Adrenal gland (tissue), 9 donors: ENCODE measurements at regions not wholly inside any gene's neighbourhood (a gene's known extent, or its start where the extent isn't known, plus 50 kb on each side); places are given as distances from the start of the nearest gene placed in this dataset.
A peak's percentile ranks its signal among the peaks of the same experiment; 100 is the strongest.

Source experiments
- DNase-seq, 7 donors: peaks; one replicate each; pipeline ENCODE4 v3.0.0-alpha.2; 2019 to 2020
- H3K27ac ChIP-seq, 5 donors: fragments of 200-600 bp; sonication (generic) in 4 of 5; 1 replicate in 3 of 5; 2 replicates in 2 of 5; pipeline versions ENCODE4 v1.5.1 to v1.8.0; 2016 to 2020; ENCODE audit warnings: mild to moderate bottlenecking in 1 of 5
- H3K27me3 ChIP-seq: fragments of 200-600 bp; 2 replicates; pipeline ENCODE4 v1.8.0; 2021
- H3K36me3 ChIP-seq, 2 donors: fragments of 200-600 bp; replicated peaks in 1 of 2; 1 replicate in 1 of 2; 2 replicates in 1 of 2; pipeline versions ENCODE4 v1.5.1 to v1.8.0; 2018 to 2022
- H3K4me1 ChIP-seq, 2 donors: fragments of 200-600 bp; replicated peaks in 1 of 2; 1 replicate in 1 of 2; 2 replicates in 1 of 2; pipeline versions ENCODE4 v1.5.1 to v1.8.0; 2018 to 2021
- H3K4me3 ChIP-seq, 4 donors: fragments of 200-600 bp; sonication (generic) in 3 of 4; one replicate each; pipeline ENCODE4 v1.5.1; 2016 to 2018
- H3K9me3 ChIP-seq, 3 donors: fragments of 200-600 bp; sonication (generic) in 1 of 3; replicated peaks in 1 of 3; 1 replicate in 2 of 3; 2 replicates in 1 of 3; pipeline versions ENCODE4 v1.5.1 to v1.8.0; 2016 to 2021
- POLR2A ChIP-seq, 2 donors: fragments of 450-650 bp; IDR thresholded peaks; one replicate each; pipeline ENCODE4 v1.6.1; 2017; ENCODE audit warnings: antibody characterized with exemption in 2 of 2, mild to moderate bottlenecking in 2 of 2, moderate library complexity in 1 of 2
- WGBS, 4 donors: extraction: QIAGEN DNeasy Blood & Tissue Kit in 2 of 4; methylation state at CpG; one replicate each; pipeline versions ENCODE4 v1.1.5 to v1.1.7; 2013 to 2017; 5-methylcytosine and 5-hydroxymethylcytosine counted together
- intact Hi-C, 2 donors: fragments of 100-400 bp; cut with DNase I; formaldehyde crosslinking; loops; one replicate each; pipeline versions ENCODE4 v1.14.1 to v1.15.0; 2022 to 2023
- TF ChIP-seq, protein P1 (sequence below), 6 experiments: fragments of 450-650 bp in 4 of 6; fragments of 200-600 bp in 2 of 6; sonication (generic) in 1 of 6; IDR thresholded peaks; 1 replicate in 5 of 6; 2 replicates in 1 of 6; pipeline versions ENCODE4 v1.5.1 to v1.8.0; 2016 to 2021; ENCODE audit warnings: antibody characterized with exemption in 6 of 6, mild to moderate bottlenecking in 2 of 6, moderate library complexity in 1 of 6
- donor health status: healthy with polysubstance abuse.
- donor health status: Bipolar disorder and iron deficiency.
- donor health status: DM: yes; HTN: yes; CAD: no.
- donor health status: DM: no; HTN: no; CAD: no.
- donor health status: DM: no; HTN: no; CAD: no.

DNA sequence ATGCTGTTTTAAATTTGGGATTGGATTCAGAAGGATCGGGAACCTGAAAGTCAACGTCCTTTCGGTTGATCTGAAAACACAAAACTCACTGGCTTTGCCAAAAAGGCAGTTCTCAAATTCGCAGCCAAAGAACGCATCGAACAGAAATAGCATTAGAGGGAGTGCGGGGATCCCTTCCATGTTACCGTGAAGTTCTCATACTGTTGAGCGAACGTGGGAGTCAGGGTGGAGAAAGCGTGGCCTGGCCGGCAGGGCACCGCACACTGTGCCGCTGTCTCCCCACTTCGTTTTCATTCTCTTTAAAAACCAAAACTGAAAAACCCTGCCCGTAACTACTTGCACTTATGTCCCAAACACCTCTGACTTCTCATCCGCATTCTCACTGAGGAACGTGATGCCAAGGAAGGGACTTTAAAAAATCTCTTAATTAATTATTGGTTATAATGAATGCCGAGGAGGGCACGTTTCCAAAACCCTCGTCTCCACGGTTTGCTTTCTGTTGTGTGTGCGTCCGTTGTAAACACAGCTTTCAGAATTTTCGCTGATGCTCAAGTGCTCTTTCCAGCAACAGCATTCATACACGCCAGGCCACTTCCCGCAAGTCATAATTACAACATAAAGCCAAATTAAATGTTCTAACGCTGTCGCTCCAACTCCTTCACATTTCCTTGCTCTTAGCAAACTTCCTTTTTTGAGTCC, 60.9 kb upstream of the TWIST2 start:
- WGBS, 4 donors = 81 to 87% (median 84%) methylated on average over 29 of the region's 29 CpGs
- intact Hi-C loops = loop anchor here in 1 of 2 donors (5.0 to 10.0 kb wide), 2 partner anchors 275 to 432 kb away; no protein-coding TSS in a partner anchor

DNA sequence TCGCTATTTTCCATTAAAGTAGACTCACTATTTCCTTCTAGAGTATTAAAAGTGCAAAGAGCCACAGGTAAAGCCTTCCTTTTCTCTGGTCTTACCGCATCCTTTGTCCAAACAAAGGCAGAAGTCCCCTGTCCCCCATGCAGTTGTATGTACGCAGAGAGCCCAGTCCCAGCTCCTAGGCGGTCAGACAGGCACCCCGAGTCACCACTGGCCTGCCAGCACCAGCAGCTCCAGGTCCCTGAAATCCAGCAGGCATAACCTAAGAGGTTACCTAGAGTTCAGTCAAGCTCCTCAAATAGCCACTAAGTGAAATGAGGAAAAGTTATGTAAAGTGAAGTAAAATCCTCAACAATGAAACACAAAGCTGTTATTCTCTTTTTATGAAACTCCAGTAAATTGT, 60.4 kb upstream of the TWIST2 start:
- TF ChIP-seq POLR2A (IDR thresholded peaks at IDR 0.05) = no peak
- TF ChIP-seq, protein P1, sequence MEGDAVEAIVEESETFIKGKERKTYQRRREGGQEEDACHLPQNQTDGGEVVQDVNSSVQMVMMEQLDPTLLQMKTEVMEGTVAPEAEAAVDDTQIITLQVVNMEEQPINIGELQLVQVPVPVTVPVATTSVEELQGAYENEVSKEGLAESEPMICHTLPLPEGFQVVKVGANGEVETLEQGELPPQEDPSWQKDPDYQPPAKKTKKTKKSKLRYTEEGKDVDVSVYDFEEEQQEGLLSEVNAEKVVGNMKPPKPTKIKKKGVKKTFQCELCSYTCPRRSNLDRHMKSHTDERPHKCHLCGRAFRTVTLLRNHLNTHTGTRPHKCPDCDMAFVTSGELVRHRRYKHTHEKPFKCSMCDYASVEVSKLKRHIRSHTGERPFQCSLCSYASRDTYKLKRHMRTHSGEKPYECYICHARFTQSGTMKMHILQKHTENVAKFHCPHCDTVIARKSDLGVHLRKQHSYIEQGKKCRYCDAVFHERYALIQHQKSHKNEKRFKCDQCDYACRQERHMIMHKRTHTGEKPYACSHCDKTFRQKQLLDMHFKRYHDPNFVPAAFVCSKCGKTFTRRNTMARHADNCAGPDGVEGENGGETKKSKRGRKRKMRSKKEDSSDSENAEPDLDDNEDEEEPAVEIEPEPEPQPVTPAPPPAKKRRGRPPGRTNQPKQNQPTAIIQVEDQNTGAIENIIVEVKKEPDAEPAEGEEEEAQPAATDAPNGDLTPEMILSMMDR (IDR thresholded peaks at IDR 0.05) = no peak
- Histone ChIP-seq H3K27ac (no peak overlapping the region), H3K4me3 (no peak overlapping the region), H3K4me1 (no peaks in the 10 kb centered on the region), H3K27me3 (no peaks in the 10 kb centered on the region), H3K9me3 (no peaks in the 10 kb centered on the region), H3K36me3 (no peaks in the 10 kb centered on the region)
- 76 to 89% (median 83%) methylated on average over 5 of the region's 5 CpGs for WGBS, 4 donors
- intact Hi-C loops = loop anchor here in 1 of 2 donors (5.0 to 10.0 kb wide), 2 partner anchors 275 to 433 kb away; no protein-coding TSS in a partner anchor
- DNase-seq = no peak

More for the DNA sequence above, 60.9 kb upstream of the TWIST2 start:
- Histone ChIP-seq H3K4me3 (no peak overlapping the region), H3K36me3 (no peaks in the 10 kb centered on the region), H3K9me3 (no peaks in the 10 kb centered on the region), H3K4me1 (no peaks in the 10 kb centered on the region), H3K27ac (peak overlapping the region in 1 of 5 donors; percentile 16), H3K27me3 (no peaks in the 10 kb centered on the region)
- TF ChIP-seq POLR2A (IDR thresholded peaks at IDR 0.05) = no peak
- TF ChIP-seq, protein P1 (IDR thresholded peaks at IDR 0.05) = no peak
- no peak for DNase-seq

DNA sequence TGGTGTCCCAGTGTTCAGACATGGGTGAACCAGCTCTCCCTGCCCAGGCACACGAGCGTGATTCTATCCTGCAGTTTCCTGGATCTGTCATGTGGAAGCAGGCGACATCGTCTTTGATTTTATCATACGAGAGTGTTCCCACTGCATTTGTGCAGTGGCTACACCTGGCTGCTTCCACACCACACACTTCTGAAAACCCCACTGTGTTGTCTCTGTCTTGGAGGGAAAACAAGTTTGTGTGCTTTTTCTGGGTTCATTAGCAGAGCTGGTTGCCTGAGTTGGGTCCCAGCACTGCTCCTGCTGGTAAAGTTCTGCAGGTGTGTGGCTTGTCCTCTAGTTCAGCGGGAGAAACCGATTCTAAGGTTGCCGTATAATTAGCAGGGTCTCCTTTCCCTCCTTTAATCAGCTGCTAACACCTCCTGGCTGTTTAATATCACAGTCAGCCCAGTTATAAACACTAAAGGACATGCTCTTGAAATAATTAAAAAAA, 58.5 kb upstream of the TWIST2 start:
- Histone ChIP-seq H3K27me3 (no peaks in the 10 kb centered on the region), H3K4me3 (no peak overlapping the region), H3K36me3 (no peaks in the 10 kb centered on the region), H3K4me1 (no peaks in the 10 kb centered on the region), H3K9me3 (no peaks in the 10 kb centered on the region), H3K27ac (no peak overlapping the region)
- 80 to 90% (median 84%) methylated on average over 8 of the region's 8 CpGs for WGBS, 4 donors
- TF ChIP-seq POLR2A (IDR thresholded peaks at IDR 0.05) = no peak
- TF ChIP-seq, protein P1 (IDR thresholded peaks at IDR 0.05) = no peak
- intact Hi-C loops = loop anchor here in 1 of 2 donors (5.0 to 10.0 kb wide), 2 partner anchors 277 to 435 kb away; no protein-coding TSS in a partner anchor
- no peak for DNase-seq

DNA sequence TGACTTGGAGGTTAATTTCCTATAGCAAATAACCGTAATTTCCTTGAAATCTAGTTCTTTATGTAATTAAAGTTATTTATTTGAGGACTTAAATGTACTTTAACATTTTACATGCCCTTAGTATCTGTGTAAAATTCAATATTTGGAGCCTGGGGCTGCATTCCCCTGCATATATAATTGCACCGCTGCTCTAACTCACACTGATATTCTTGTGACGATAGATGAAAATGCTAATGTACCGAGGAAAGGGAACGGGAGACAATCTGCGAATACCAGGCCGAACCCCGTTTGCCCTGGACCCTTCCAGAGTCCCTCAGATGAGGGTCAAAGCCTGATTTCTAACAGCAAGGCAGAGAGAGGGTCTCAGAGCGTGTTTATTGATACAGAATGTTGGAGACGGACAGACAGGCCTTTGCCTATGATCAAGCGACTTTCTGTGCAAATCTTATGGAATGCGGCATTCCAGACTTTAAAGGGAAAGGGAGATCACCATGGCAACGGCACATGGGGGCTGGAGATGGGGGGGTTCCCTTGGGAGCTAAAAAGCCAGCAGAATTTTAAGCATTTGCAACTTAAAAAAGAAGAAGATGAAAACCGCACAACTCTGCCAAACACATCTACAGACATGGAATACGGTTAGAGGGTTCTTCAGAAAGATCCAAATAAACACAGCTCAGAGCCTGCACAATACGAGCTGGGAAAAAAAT, 57.6 kb upstream of the TWIST2 start:
- no peak for TF ChIP-seq POLR2A (IDR thresholded peaks at IDR 0.05)
- TF ChIP-seq, protein P1 (IDR thresholded peaks at IDR 0.05) = no peak
- intact Hi-C loops = no loop called here

More for the DNA sequence above, 57.6 kb upstream of the TWIST2 start:
- WGBS, 4 donors = 80 to 87% (median 83%) methylated on average over 16 of the region's 16 CpGs
- no peak overlapping the region for H3K27ac ChIP-seq
- no peaks in the 10 kb centered on the region for H3K4me1 ChIP-seq
- no peaks in the 10 kb centered on the region for H3K27me3 ChIP-seq
- H3K4me3 ChIP-seq = no peak overlapping the region
- DNase-seq = no peak
- no peaks in the 10 kb centered on the region for H3K9me3 ChIP-seq
- no peaks in the 10 kb centered on the region for H3K36me3 ChIP-seq
